Glutamatergic neuron (in vitro differentiated cells): ENCODE measurements at regions not wholly inside any gene's neighbourhood (a gene's known extent, or its start where the extent isn't known, plus 50 kb on each side); places are given as distances from the start of the nearest gene placed in this dataset.

Experiments
- DNase-seq: peaks from one replicate; pipeline ENCODE4 v3.0.0; 2022
- H3K27ac Mint-ChIP-seq: one replicate; pipeline ENCODE4 v1.8.0; 2020; ENCODE audit warnings: mild to moderate bottlenecking, mixed read lengths, inconsistent platforms; ENCODE audit not compliant: unreplicated experiment
- H3K27me3 Mint-ChIP-seq: one replicate; pipeline ENCODE4 v1.8.0; 2020; ENCODE audit warnings: mild to moderate bottlenecking, moderate library complexity, mixed read lengths, inconsistent platforms; ENCODE audit not compliant: unreplicated experiment
- H3K36me3 Mint-ChIP-seq: one replicate; pipeline ENCODE4 v1.8.0; 2020; ENCODE audit warnings: mild to moderate bottlenecking, mixed read lengths, inconsistent platforms; ENCODE audit not compliant: unreplicated experiment
- H3K4me1 Mint-ChIP-seq: one replicate; pipeline ENCODE4 v1.8.0; 2020; ENCODE audit warnings: mild to moderate bottlenecking, low read depth, mixed read lengths, inconsistent platforms; ENCODE audit not compliant: unreplicated experiment
- H3K4me3 Mint-ChIP-seq: one replicate; pipeline ENCODE4 v1.8.0; 2020; ENCODE audit warnings: mild to moderate bottlenecking, mixed read lengths, inconsistent platforms; ENCODE audit not compliant: unreplicated experiment
- H3K9me3 Mint-ChIP-seq: one replicate; pipeline ENCODE4 v1.8.0; 2020; ENCODE audit warnings: mild to moderate bottlenecking, moderate library complexity, mixed read lengths, inconsistent platforms; ENCODE audit not compliant: unreplicated experiment
- CTCF ChIP-seq: fragments of 200-600 bp; sonication (generic); IDR thresholded peaks from one replicate; pipeline ENCODE4 v1.5.0; 2021; ENCODE audit not compliant: partially characterized antibody, unreplicated experiment

- Mint-ChIP-seq H3K36me3 (no peaks in the 10 kb centered on the region), H3K27ac (no peak overlapping the region), H3K4me3 (no peak overlapping the region), H3K9me3 (peaks cover 3% of the 10 kb centered on the region), H3K4me1 (no peaks in the 10 kb centered on the region), H3K27me3 (peaks cover 4% of the 10 kb centered on the region)
- no peak for DNase-seq
- TF ChIP-seq CTCF: no peak
Observed at GRCh38 chr10:123588386-123588914, 77.7 kb upstream of the GPR26 start.

- TF ChIP-seq CTCF: no peak
- H3K4me3 Mint-ChIP-seq: no peak overlapping the region
- no peaks in the 10 kb centered on the region for H3K36me3 Mint-ChIP-seq
- DNase-seq: no peak
- peaks cover 1% of the 10 kb centered on the region for H3K9me3 Mint-ChIP-seq
- no peak overlapping the region for H3K27ac Mint-ChIP-seq
- peaks cover 4% of the 10 kb centered on the region for H3K4me1 Mint-ChIP-seq
- H3K27me3 Mint-ChIP-seq: peaks cover 6% of the 10 kb centered on the region
Observed at GRCh38 chr10:123595661-123596060, 70.5 kb upstream of the GPR26 start.

- Mint-ChIP-seq H3K36me3 (no peaks in the 10 kb centered on the region), H3K27ac (no peak overlapping the region), H3K9me3 (peaks cover 1% of the 10 kb centered on the region), H3K4me3 (no peak overlapping the region), H3K4me1 (peaks cover 4% of the 10 kb centered on the region), H3K27me3 (peaks cover 6% of the 10 kb centered on the region)
- DNase-seq: no peak
- no peak for TF ChIP-seq CTCF
Observed at GRCh38 chr10:123597676-123598075, 68.5 kb upstream of the GPR26 start.

GRCh38 chr10:123599366-123599849 is 66.7 kb upstream of the GPR26 start:
- no peak overlapping the region for H3K27ac Mint-ChIP-seq
- no peak overlapping the region for H3K4me3 Mint-ChIP-seq
- peak; percentile 53 for DNase-seq
- no peaks in the 10 kb centered on the region for H3K36me3 Mint-ChIP-seq
- peaks cover 6% of the 10 kb centered on the region for H3K27me3 Mint-ChIP-seq
- peaks cover 1% of the 10 kb centered on the region for H3K9me3 Mint-ChIP-seq
- TF ChIP-seq CTCF: no peak
- peaks cover 4% of the 10 kb centered on the region for H3K4me1 Mint-ChIP-seq

GRCh38 chr10:123600177-123600576 is 66.0 kb upstream of the GPR26 start:
- Mint-ChIP-seq H3K36me3 (no peaks in the 10 kb centered on the region), H3K27me3 (peaks cover 4% of the 10 kb centered on the region), H3K4me3 (no peak overlapping the region), H3K4me1 (peaks cover 4% of the 10 kb centered on the region), H3K27ac (no peak overlapping the region), H3K9me3 (peaks cover 1% of the 10 kb centered on the region)
- no peak for DNase-seq
- TF ChIP-seq CTCF: no peak
